ENCODE measurements at regions not wholly inside any gene's neighbourhood (a gene's known extent, or its start where the extent isn't known, plus 50 kb on each side); places are given as distances from the start of the nearest gene placed in this dataset.

- CTCF ChIA-PET (ENCODE audit: low intra/inter-chr PET ratio, low total read pairs), result no interaction called here
- no peaks in the 10 kb centered on the region for H3K36me3 ChIP-seq (replicated peaks in 1 of 2; ENCODE audit: control insufficient read depth in 1 of 2, insufficient read depth in 2 of 2, low read length in 2 of 2)
- H3K4me1 ChIP-seq (ENCODE audit: insufficient read depth, low read length), result no peaks in the 10 kb centered on the region
- POLR2A ChIA-PET, result no interaction called here
- no peaks in the 10 kb centered on the region for H3K9me3 ChIP-seq (ENCODE audit: low read length)
- FAIRE-seq, result no peak
- no peak overlapping the region for H3K4me3 ChIP-seq (replicated peaks in 1 of 3; ENCODE audit: insufficient read depth in 1 of 3, low read depth in 2 of 3, low read length in 3 of 3)
- no peak overlapping the region for H3K9ac ChIP-seq (ENCODE audit: insufficient read depth, low read depth, low read length)
- no peaks in the 10 kb centered on the region for H3K27me3 ChIP-seq (ENCODE audit: control insufficient read depth in 1 of 2, insufficient read depth in 2 of 2, low read length in 2 of 2)
- no peak overlapping the region for H3K4me2 ChIP-seq (ENCODE audit: low read depth, low read length)
- in situ Hi-C loops (cut with HindIII; ENCODE audit: extremely low pct_ligation_motif_present, low pct_unique_long_range_greater_than_20kb) (no loop called here), intact Hi-C loops (cut with micrococcal nuclease; ENCODE audit: unreplicated experiment) (no loop called here)
- 13% methylated on average over 3 of the region's 3 CpGs for whole genome bisulfite sequencing (ENCODE audit: low lambda C conversion rate)
- H3K27ac ChIP-seq (ENCODE audit: extremely low read length, insufficient read depth, low read length), result no peak overlapping the region
- no peaks in the 10 kb centered on the region for H4K20me1 ChIP-seq (ENCODE audit: insufficient read depth, low read length)
- no peak for TF ChIP-seq KDM6A (CRISPR knock-in tag; IDR thresholded peaks at IDR 0.05; ENCODE audit: low read depth)
- no peak for TF ChIP-seq ZNF512 (CRISPR knock-in tag; IDR thresholded peaks at IDR 0.05)
- no peak for TF ChIP-seq NR3C1 (CRISPR knock-in tag; IDR thresholded peaks at IDR 0.05)
- no peak for TF ChIP-seq ZNF639 (CRISPR knock-in tag; conservative IDR thresholded peaks at IDR 0.05)
- TF ChIP-seq HNRNPH1 (optimal IDR thresholded peaks at IDR 0.05; ENCODE audit: low read depth, low read length), result no peak
- no peak for TF ChIP-seq ETV6 (CRISPR knock-in tag; conservative IDR thresholded peaks at IDR 0.05)
- no peak for TF ChIP-seq AKAP8 (CRISPR knock-in tag; IDR thresholded peaks at IDR 0.05)
- no peak for TF ChIP-seq FOXC1 (CRISPR knock-in tag; IDR thresholded peaks at IDR 0.05; ENCODE audit: borderline replicate concordance)
- no peak for TF ChIP-seq ZNF547 (CRISPR knock-in tag; IDR thresholded peaks at IDR 0.05)
- no peak for TF ChIP-seq ZNF513 (CRISPR knock-in tag; conservative IDR thresholded peaks at IDR 0.05)
- TF ChIP-seq FOSL1 (CRISPR knock-in tag; IDR thresholded peaks at IDR 0.05; ENCODE audit: borderline replicate concordance), result no peak
- TF ChIP-seq CC2D1A (CRISPR knock-in tag; IDR thresholded peaks at IDR 0.05), result no peak
- no peak for TF ChIP-seq HNF1A (IDR thresholded peaks at IDR 0.05; ENCODE audit: low read depth)
- no peak for TF ChIP-seq HNF1A (CRISPR knock-in tag; IDR thresholded peaks at IDR 0.05; ENCODE audit: borderline replicate concordance)
- no peak for TF ChIP-seq ZNF292 (CRISPR knock-in tag; IDR thresholded peaks at IDR 0.05; ENCODE audit: borderline replicate concordance, low read depth)
- no peaks in the 10 kb centered on the region for H3K79me2 ChIP-seq (ENCODE audit: insufficient read depth, low read length)
- BruUV-seq (replicated peaks), result no TSS peak
- no peak for ATAC-seq
- H2AFZ ChIP-seq (ENCODE audit: low read length), result no peak overlapping the region
- DNase-seq (ENCODE audit: low spot score), result no peak
These were observed 317.2 kb downstream of the PHF14 start for GRCh38 chr7:11290863-11291262.

Measured in HepG2 (cell line).